ENCODE measurements at regions not wholly inside any gene's neighbourhood (a gene's known extent, or its start where the extent isn't known, plus 50 kb on each side); places are given as distances from the start of the nearest gene placed in this dataset.

- TF ChIP-seq REST (IDR thresholded peaks at IDR 0.05; ENCODE audit: low read depth) = no peak
- no peak for TF ChIP-seq CREB1 (IDR thresholded peaks at IDR 0.05; ENCODE audit: low read depth)
Measured at GRCh38 chr6:144712541-144712940, 427.4 kb downstream of the UTRN start.
